HG03097 (cell line): ENCODE measurements at regions not wholly inside any gene's neighbourhood (a gene's known extent, or its start where the extent isn't known, plus 50 kb on each side); places are given as distances from the start of the nearest gene placed in this dataset.

Experiments used
- ATAC-seq: cut with Tn5 transposase; IDR thresholded peaks from one replicate; pipeline ENCODE4 v1.9.1; 2021; ENCODE audit not compliant: unreplicated experiment, low FRiP score

GRCh38 chr6:156464100-156464878, 312.9 kb upstream of the ARID1B start:
- ATAC-seq: no peak

- no peak for ATAC-seq
Measured at GRCh38 chr6:156461647-156462046, 315.5 kb upstream of the ARID1B start.

- ATAC-seq: no peak
Measured at GRCh38 chr6:156457601-156458000, 319.6 kb upstream of the ARID1B start.

DNA sequence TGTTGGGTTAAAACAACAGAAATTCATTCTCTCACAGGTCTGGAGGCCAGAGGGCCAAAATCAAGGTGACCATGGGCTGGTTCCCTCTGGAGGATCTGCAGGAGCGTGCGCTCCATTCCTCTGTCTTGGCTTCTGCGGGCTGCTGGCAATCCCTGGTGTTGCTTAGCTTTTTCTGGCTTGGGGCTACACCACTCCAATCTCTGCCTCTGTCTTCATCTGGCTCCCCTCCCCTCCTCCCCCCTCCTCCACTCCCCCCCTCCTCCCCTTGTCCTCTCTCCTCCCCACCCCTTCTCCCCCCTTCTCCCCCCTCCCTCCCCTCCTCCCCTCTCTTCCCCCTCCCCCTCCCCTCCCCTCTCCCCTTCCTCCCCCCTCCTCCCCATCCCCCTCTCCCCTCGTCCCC, 321.3 kb upstream of the ARID1B start:
- no peak for ATAC-seq

DNA sequence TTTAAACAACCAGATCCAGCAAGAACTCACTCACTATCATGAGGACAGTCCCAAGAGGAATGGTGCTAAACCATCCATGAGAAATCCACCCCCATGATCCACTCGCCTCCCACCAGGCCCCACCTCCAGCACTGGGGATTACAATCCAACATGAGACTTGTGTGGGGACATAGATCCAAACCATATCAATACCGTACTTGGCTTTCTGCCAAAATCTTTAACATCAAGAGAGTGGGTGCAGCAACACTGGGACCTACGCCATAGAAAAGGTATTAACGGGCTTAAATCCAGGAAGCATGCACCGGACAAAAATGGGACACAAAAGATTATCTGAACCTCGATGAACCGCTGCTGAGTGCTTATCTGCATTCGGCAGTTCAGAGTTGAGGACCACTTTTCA, 322.3 kb upstream of the ARID1B start:
- no peak for ATAC-seq

DNA sequence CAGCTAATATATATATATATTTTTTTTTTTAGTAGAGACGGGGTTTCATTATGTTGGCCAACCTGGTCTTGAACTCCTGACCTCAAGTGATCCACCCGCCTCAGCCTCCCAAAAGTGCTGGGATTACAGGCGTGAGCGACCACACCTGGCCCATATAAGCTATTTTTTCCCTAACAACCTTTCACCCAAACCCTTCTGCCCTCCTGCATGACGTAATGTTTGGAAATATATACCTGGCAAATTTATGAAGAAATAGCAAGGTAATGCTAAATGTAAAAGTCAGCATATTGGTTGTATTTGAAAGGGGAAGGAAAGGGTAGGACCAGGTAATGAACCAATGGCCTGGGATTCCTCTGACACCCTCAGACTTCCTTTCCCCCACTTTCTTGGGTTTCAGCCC, 325.5 kb upstream of the ARID1B start:
- no peak for ATAC-seq

GRCh38 chr6:156451088-156451487, 326.1 kb upstream of the ARID1B start:
- ATAC-seq: no peak

- no peak for ATAC-seq
Measured at GRCh38 chr6:156450421-156450820, 326.8 kb upstream of the ARID1B start.

GRCh38 chr6:156449569-156449968, 327.6 kb upstream of the ARID1B start:
- ATAC-seq: no peak

DNA sequence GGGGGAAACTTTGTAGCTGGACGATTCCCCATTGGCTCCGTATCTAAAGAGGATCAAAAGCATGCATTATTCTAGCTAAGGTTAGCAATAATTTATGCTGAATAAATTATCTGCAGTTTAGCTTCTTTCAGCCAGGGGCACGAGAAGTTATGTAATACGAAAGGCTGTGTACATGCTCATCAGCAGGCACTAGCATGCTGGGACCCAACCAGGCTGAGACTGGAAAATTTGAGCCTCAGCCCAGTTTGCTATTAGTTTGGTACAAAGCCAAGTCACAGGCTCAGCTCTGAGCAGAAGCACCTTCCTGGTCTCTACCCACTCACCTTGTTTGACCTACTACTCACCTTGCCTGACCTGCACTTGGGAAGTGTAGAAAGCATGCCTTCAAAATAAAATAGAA, 328.1 kb upstream of the ARID1B start:
- ATAC-seq: no peak

- no peak for ATAC-seq
Measured at GRCh38 chr6:156448579-156448978, 328.6 kb upstream of the ARID1B start.

DNA sequence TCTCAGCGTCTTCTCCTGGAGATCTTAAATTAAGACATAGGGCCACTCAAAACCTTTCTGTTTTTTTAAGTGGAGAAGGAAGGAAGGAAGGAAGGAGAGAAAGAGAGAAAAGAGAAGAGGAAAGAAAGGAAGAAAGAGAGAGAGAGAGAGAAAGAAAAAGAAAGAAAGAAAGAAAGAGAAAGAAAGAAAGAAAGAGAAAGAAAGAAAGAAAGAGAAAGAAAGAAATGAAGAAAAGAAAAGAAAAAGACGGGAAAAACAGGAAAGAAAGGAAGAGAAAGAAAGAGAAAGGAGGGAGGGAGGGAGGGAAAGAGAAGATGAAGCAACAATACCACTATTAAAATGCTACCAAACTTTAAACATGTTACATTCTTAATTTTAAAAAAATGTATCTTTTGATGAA, 336.5 kb upstream of the ARID1B start:
- ATAC-seq: no peak

- no peak for ATAC-seq
Measured at GRCh38 chr6:156438350-156438923, 338.7 kb upstream of the ARID1B start.

DNA sequence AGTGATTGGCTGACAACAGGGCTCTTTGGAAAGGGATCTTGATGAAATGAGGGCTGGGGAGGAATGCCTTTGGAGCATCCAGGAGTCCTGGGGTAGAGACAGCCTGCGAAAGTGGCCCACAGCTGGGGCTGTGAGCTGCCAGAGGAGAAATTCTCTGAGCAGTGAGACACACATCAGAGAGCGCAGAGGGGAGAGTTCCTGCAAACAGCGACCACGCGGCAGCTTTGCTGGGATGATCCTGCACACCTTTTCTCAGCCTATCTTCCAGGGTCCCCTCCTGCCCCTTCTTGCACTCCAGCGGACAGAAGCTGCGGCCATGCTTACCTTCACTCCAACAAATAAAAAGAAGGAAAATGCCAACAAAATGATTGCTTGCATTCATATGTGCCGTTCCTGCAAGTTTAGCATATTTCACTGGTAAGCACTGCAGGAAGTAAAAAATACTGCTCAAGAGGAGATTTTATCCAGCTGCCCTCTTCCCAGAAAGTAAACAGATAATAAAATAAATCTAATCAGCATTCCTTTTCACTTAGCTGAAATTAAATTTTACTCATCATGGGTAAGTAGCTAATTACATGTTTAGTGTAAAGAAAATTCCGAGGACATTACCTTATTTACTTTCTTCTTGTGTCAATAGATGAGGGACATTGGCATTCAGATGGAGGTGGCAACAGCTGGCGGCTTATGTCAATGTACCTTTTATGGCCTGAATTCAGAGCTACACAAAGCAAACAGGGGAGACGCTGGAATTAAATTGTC, 339.9 kb upstream of the ARID1B start:
- no peak for ATAC-seq

DNA sequence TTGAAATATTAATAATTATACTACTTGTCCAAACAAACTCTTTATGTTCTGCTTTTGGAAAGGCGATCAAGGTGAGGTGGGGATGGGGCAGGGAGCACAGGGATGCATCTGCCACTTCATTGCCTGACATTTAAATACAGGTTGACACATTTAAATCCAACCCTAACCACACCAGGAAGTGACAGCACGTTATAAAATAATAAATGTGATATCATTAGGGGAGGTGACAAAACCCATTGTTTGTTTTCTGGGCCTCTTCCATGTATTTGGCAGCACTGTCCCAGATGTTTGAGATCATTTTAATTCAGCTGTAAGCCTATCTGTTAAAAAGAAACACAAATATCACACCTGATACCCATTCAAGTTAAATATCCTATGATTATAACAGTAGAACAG, 342.4 kb upstream of the ARID1B start:
- no peak for ATAC-seq

GRCh38 chr6:156434049-156434794, 343.0 kb upstream of the ARID1B start:
- no peak for ATAC-seq

DNA sequence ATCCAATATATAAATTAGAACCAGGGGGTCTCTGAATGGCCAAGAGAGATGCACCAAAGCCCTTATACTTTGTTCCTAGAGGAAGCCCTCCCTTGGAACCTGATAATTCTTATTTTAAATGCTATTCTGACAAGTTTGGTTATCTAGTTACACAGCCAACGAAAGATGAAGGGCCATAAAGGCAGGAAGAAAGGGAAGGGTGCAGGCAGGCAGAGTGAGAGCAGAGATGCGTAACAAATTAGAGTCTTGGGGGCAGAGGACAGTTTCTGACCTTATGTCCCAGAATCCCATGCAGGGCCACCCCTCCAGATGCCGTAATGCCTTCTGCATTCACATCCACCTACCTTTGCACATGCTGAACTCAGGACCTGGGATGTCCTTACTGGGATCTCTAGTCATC, 344.6 kb upstream of the ARID1B start:
- no peak for ATAC-seq

DNA sequence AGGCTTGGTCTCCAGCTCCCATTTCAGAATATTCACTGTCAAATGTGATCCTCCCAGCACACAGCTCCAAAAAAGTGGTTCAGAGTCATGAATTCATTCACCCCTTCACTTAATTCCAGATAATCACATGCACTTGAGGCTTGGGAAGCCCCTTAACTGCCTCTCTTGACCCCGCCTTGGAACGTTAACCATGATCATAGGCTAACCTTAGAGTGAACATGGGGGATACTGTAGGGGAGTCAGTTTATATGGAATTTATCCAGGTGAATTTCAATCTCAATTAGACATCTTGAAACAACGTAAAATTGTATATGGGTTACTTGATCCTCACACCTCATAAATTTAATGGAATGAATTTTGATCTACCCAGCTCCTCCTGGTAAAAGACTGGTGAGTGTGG, 346.8 kb upstream of the ARID1B start:
- no peak for ATAC-seq

GRCh38 chr6:156427345-156427744, 349.8 kb upstream of the ARID1B start:
- ATAC-seq: no peak

DNA sequence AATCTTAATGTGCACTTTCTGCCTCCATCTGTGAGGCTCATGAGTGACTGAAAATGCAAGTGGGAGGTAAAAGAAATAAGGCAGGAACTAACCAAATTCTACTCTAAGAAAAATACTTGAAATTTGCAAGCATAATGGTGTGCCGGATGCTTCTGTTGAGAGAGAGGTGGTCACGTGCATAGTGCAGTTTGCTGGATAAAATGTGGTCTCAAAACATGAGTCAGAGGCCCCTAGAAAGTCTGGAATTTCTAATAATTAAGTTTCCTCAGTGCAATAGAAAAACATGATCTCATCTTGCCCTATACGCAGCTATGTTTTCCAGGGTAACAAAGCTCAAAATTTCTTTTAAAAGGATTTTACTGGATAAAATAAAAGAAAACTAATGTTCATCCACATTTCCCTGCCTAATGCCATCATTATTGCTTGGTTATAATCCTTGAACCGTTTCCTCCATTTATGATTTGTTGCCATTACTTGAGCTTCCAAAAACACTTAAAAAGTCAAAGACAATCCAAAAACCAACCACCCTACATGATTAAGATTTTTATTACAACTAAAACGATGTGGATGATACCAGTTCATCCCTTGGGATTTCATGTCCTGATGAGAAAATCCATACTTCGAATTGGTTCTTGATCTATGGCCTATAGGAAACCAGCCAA, 351.7 kb upstream of the ARID1B start:
- ATAC-seq: no peak

DNA sequence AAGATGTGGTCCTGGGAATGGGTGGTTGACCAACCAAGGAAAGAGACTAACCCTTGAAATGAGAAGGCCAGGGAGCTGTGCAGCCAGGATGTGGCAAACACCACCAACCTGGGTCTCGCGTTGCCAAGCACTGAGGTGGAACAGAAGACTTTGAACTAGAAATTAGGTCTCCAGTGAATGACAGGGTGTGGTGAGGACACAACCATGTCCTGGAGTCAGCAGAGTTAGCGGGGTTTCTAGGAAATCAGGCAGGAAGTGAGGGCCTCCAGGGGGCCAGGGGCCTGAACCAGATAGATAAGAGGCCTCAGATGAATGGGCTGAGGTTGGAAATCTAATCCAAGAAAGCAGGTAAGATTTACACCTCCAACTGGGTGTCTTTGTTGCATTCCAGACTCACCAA, 353.3 kb upstream of the ARID1B start:
- no peak for ATAC-seq
